ENCODE measurements at regions not wholly inside any gene's neighbourhood (a gene's known extent, or its start where the extent isn't known, plus 50 kb on each side); places are given as distances from the start of the nearest gene placed in this dataset.

DNA sequence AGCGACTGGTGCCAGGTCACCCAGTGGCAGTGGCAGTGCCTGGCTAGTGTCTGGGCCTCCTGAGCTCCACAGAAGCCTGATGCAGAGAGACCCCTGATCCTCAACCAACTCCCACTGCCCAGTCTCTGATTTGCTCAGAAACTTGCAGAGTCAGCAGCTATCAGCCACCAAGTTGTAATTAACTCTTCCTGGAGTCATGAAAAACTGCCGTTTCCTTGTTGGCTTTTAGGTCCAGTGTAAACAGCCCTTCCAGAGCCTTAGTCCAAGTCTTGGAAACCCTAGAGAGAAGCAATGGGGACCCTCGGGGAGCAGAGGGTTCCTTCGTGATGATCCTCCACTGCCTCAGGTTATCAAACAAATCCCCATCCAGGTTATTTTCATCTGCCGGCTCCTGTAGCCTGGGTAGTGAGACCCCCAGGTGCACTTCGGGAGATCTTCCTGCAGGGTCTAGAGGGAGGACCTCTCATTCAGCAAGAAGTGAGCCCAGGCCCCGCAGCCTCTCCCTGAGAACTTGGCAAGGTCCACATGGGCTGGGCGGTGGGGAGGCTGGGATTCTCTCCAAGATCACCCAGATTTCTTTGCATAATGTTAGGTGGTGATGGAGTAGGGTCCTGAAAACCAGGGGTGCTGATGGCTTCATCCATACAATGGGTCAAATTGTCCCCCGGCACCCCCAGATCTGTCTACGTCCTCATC is 137.7 kb upstream of the HDAC4 start:
- TF ChIP-seq BACH2 (CRISPR knock-in tag; IDR thresholded peaks at IDR 0.05; ENCODE audit: borderline replicate concordance) (no peak), ESRRG (CRISPR knock-in tag; IDR thresholded peaks at IDR 0.05) (no peak), ZNF70 (CRISPR knock-in tag; IDR thresholded peaks at IDR 0.05) (no peak), OSR1 (CRISPR knock-in tag; IDR thresholded peaks at IDR 0.05) (no peak), TOX (CRISPR knock-in tag; IDR thresholded peaks at IDR 0.05; ENCODE audit: borderline replicate concordance) (no peak), ZC3H10 (CRISPR knock-in tag; IDR thresholded peaks at IDR 0.05) (no peak)
- no peak for ATAC-seq

DNA sequence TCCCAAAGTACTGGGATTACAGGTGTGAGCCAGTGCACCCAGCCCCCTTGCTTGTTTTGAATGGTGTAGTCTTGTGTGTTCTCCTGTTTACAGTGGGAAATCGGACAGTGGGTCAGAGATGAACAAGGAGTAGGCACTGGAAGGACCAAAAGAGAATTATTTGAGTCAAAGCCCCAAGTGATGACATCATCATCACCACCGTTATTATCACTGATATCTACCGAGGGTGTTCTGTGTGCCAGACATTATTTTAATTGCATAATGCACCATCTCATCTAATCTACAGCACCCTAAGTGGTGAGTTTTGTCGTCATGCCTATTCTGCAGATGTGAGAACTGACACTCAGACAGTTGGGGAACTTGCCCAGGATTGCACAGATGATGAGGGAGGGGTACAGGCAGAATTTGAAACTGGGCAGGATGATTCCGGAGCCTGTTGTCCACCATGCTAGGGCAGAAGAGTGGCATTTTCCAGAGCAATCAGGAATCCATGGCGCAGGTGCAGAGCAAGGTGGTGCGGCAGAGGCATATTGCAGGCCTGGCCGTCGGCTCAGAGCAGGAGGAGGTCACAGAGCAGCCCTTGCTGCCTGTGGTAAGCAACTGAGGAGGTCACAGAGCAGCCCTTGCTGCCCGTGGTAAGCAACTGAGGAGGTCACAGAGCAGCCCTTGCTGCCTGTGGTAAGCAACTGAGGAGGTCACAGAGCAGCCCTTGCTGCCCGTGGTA is 137.0 kb upstream of the HDAC4 start:
- no peak for ATAC-seq
- TF ChIP-seq, protein P1, sequence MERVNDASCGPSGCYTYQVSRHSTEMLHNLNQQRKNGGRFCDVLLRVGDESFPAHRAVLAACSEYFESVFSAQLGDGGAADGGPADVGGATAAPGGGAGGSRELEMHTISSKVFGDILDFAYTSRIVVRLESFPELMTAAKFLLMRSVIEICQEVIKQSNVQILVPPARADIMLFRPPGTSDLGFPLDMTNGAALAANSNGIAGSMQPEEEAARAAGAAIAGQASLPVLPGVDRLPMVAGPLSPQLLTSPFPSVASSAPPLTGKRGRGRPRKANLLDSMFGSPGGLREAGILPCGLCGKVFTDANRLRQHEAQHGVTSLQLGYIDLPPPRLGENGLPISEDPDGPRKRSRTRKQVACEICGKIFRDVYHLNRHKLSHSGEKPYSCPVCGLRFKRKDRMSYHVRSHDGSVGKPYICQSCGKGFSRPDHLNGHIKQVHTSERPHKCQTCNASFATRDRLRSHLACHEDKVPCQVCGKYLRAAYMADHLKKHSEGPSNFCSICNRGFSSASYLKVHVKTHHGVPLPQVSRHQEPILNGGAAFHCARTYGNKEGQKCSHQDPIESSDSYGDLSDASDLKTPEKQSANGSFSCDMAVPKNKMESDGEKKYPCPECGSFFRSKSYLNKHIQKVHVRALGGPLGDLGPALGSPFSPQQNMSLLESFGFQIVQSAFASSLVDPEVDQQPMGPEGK (CRISPR knock-in tag; IDR thresholded peaks at IDR 0.05; ENCODE audit: borderline replicate concordance), result no peak
- TF ChIP-seq, protein P2, sequence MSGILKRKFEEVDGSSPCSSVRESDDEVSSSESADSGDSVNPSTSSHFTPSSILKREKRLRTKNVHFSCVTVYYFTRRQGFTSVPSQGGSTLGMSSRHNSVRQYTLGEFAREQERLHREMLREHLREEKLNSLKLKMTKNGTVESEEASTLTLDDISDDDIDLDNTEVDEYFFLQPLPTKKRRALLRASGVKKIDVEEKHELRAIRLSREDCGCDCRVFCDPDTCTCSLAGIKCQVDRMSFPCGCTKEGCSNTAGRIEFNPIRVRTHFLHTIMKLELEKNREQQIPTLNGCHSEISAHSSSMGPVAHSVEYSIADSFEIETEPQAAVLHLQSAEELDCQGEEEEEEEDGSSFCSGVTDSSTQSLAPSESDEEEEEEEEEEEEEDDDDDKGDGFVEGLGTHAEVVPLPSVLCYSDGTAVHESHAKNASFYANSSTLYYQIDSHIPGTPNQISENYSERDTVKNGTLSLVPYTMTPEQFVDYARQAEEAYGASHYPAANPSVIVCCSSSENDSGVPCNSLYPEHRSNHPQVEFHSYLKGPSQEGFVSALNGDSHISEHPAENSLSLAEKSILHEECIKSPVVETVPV (CRISPR knock-in tag; IDR thresholded peaks at IDR 0.05), result no peak
- TF ChIP-seq BACH2 (CRISPR knock-in tag; IDR thresholded peaks at IDR 0.05; ENCODE audit: borderline replicate concordance) (no peak), CSDC2 (CRISPR knock-in tag; IDR thresholded peaks at IDR 0.05) (no peak), PPARA (CRISPR knock-in tag; IDR thresholded peaks at IDR 0.05; ENCODE audit: borderline replicate concordance) (no peak), ZNF565 (CRISPR knock-in tag; conservative IDR thresholded peaks at IDR 0.05; ENCODE audit: low read depth) (no peak), ARNTL (CRISPR knock-in tag; IDR thresholded peaks at IDR 0.05; ENCODE audit: borderline replicate concordance, low read depth) (no peak), RARB (CRISPR knock-in tag; IDR thresholded peaks at IDR 0.05) (no peak), TOX (CRISPR knock-in tag; IDR thresholded peaks at IDR 0.05; ENCODE audit: borderline replicate concordance) (no peak)

DNA sequence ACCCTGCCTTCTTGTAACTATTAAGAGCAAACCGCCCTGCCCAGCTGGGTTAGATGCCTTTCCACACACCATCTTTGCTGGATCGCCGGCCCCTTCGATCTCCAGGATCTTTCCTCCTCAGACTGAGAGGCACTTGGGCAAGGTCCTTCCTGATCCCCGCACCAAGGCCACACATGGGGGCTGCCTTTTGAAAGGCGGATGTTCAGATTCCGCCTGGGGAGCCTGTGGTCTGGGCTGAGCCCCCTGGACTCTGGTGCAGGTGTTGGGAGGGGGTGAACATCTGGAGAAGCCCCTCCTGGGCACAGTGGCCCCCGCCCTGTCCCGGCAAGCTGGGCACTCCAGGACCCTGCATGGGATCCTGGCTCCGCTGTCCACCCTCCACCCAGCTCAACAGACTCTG is 135.4 kb upstream of the HDAC4 start:
- no peak for ATAC-seq
- TF ChIP-seq, protein P1 (CRISPR knock-in tag; IDR thresholded peaks at IDR 0.05; ENCODE audit: borderline replicate concordance), result no peak
- TF ChIP-seq TOX (CRISPR knock-in tag; IDR thresholded peaks at IDR 0.05; ENCODE audit: borderline replicate concordance) (no peak), ZNF8 (CRISPR knock-in tag; IDR thresholded peaks at IDR 0.05) (no peak), CSDC2 (CRISPR knock-in tag; IDR thresholded peaks at IDR 0.05) (no peak), ZC3H10 (CRISPR knock-in tag; IDR thresholded peaks at IDR 0.05) (no peak), BACH2 (CRISPR knock-in tag; IDR thresholded peaks at IDR 0.05; ENCODE audit: borderline replicate concordance) (no peak), ZFP3 (CRISPR knock-in tag; IDR thresholded peaks at IDR 0.05) (no peak), ESRRG (CRISPR knock-in tag; IDR thresholded peaks at IDR 0.05) (no peak), ZFP30 (CRISPR knock-in tag; IDR thresholded peaks at IDR 0.05) (no peak), OSR1 (CRISPR knock-in tag; IDR thresholded peaks at IDR 0.05) (no peak), GLIS3 (CRISPR knock-in tag; IDR thresholded peaks at IDR 0.05) (no peak), PPARA (CRISPR knock-in tag; IDR thresholded peaks at IDR 0.05; ENCODE audit: borderline replicate concordance) (no peak)
- TF ChIP-seq, protein P3, sequence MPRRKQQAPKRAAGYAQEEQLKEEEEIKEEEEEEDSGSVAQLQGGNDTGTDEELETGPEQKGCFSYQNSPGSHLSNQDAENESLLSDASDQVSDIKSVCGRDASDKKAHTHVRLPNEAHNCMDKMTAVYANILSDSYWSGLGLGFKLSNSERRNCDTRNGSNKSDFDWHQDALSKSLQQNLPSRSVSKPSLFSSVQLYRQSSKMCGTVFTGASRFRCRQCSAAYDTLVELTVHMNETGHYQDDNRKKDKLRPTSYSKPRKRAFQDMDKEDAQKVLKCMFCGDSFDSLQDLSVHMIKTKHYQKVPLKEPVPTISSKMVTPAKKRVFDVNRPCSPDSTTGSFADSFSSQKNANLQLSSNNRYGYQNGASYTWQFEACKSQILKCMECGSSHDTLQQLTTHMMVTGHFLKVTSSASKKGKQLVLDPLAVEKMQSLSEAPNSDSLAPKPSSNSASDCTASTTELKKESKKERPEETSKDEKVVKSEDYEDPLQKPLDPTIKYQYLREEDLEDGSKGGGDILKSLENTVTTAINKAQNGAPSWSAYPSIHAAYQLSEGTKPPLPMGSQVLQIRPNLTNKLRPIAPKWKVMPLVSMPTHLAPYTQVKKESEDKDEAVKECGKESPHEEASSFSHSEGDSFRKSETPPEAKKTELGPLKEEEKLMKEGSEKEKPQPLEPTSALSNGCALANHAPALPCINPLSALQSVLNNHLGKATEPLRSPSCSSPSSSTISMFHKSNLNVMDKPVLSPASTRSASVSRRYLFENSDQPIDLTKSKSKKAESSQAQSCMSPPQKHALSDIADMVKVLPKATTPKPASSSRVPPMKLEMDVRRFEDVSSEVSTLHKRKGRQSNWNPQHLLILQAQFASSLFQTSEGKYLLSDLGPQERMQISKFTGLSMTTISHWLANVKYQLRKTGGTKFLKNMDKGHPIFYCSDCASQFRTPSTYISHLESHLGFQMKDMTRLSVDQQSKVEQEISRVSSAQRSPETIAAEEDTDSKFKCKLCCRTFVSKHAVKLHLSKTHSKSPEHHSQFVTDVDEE (CRISPR knock-in tag; IDR thresholded peaks at IDR 0.05), result no peak
